ENCODE measurements at regions not wholly inside any gene's neighbourhood (a gene's known extent, or its start where the extent isn't known, plus 50 kb on each side); places are given as distances from the start of the nearest gene placed in this dataset.

GRCh38 chr2:15726321-15727057 lies 134.8 kb downstream of the DDX1 start:
- TF ChIP-seq, protein P1, sequence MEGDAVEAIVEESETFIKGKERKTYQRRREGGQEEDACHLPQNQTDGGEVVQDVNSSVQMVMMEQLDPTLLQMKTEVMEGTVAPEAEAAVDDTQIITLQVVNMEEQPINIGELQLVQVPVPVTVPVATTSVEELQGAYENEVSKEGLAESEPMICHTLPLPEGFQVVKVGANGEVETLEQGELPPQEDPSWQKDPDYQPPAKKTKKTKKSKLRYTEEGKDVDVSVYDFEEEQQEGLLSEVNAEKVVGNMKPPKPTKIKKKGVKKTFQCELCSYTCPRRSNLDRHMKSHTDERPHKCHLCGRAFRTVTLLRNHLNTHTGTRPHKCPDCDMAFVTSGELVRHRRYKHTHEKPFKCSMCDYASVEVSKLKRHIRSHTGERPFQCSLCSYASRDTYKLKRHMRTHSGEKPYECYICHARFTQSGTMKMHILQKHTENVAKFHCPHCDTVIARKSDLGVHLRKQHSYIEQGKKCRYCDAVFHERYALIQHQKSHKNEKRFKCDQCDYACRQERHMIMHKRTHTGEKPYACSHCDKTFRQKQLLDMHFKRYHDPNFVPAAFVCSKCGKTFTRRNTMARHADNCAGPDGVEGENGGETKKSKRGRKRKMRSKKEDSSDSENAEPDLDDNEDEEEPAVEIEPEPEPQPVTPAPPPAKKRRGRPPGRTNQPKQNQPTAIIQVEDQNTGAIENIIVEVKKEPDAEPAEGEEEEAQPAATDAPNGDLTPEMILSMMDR (IDR thresholded peaks at IDR 0.05 in 4 of 5, conservative IDR thresholded peaks at IDR 0.05 in 1 of 5): no peak
- TF ChIP-seq POLR2A (IDR thresholded peaks at IDR 0.05): no peak
